SK-N-SH treated with all-trans-retinoic acid at 6 μM for 48 hours (cell line): ENCODE measurements at regions not wholly inside any gene's neighbourhood (a gene's known extent, or its start where the extent isn't known, plus 50 kb on each side); places are given as distances from the start of the nearest gene placed in this dataset.
"Not testable (repeated sequence)": the region's sequence is repeated elsewhere in the genome, so short reads cannot be mapped to it uniquely, and the experiment has no call there.

Source experiments
- ARNTL ChIP-seq: fragments of 450-650 bp; formaldehyde crosslinking; IDR thresholded peaks from 2 replicates; pipeline ENCODE4 v1.5.0; 2020; ENCODE audit warnings: low read depth, mild to moderate bottlenecking, moderate library complexity, borderline replicate concordance
- BACH2 ChIP-seq: fragments of 250-450 bp; sonication (Bioruptor Pico); IDR thresholded peaks from 2 replicates; pipeline ENCODE4 v1.9.0; 2021; ENCODE audit warnings: mild to moderate bottlenecking, borderline replicate concordance
- CREB5 ChIP-seq: fragments of 250-450 bp; sonication (Bioruptor Pico); IDR thresholded peaks from 2 replicates; pipeline ENCODE4 v1.5.1; 2020; ENCODE audit warnings: low read depth, mild to moderate bottlenecking, moderate library complexity
- CSDC2 ChIP-seq: fragments of 250-450 bp; sonication (Bioruptor Pico); IDR thresholded peaks from 2 replicates; pipeline ENCODE4 v1.5.0; 2020; ENCODE audit warnings: mild to moderate bottlenecking, moderate library complexity
- ESRRG ChIP-seq: fragments of 250-450 bp; sonication (Bioruptor Pico); IDR thresholded peaks from 2 replicates; pipeline ENCODE4 v1.6.1; 2021; ENCODE audit warnings: mild to moderate bottlenecking
- GLIS3 ChIP-seq: fragments of 250-450 bp; sonication (Bioruptor Pico); IDR thresholded peaks from 2 replicates; pipeline ENCODE4 v1.5.0; 2020; ENCODE audit warnings: mild to moderate bottlenecking, moderate library complexity
- OSR1 ChIP-seq: fragments of 250-450 bp; sonication (Bioruptor Pico); IDR thresholded peaks from 2 replicates; pipeline ENCODE4 v1.8.0; 2022; ENCODE audit warnings: moderate library complexity, mild to moderate bottlenecking, inconsistent platforms
- PATZ1 ChIP-seq: fragments of 250-450 bp; sonication (Bioruptor Pico); IDR thresholded peaks from 2 replicates; pipeline ENCODE4 v1.8.0; 2020; ENCODE audit warnings: mild to moderate bottlenecking, moderate library complexity, borderline replicate concordance
- POU6F1 ChIP-seq: fragments of 250-450 bp; sonication (Bioruptor Pico); IDR thresholded peaks from 2 replicates; pipeline ENCODE4 v1.8.0; 2021; ENCODE audit warnings: low read depth, mild to moderate bottlenecking, moderate library complexity, borderline replicate concordance
- RARB ChIP-seq: fragments of 250-450 bp; sonication (Bioruptor Pico); IDR thresholded peaks from 2 replicates; pipeline ENCODE4 v1.8.0; 2021; ENCODE audit warnings: mild to moderate bottlenecking, moderate library complexity
- TSHZ2 ChIP-seq: fragments of 250-450 bp; sonication (Bioruptor Pico); IDR thresholded peaks from 2 replicates; pipeline ENCODE4 v1.5.0; 2020; ENCODE audit warnings: mild to moderate bottlenecking, moderate library complexity
- ZNF70 ChIP-seq: fragments of 450-650 bp; formaldehyde crosslinking; IDR thresholded peaks from 2 replicates; pipeline ENCODE4 v1.5.0; 2020; ENCODE audit warnings: mild to moderate bottlenecking, moderate library complexity

- TF ChIP-seq ZNF70 (CRISPR knock-in tag); CSDC2 (CRISPR knock-in tag); ESRRG (CRISPR knock-in tag); PATZ1; BACH2 (CRISPR knock-in tag); CREB5; OSR1 (CRISPR knock-in tag); TSHZ2 (CRISPR knock-in tag); RARB; ARNTL (CRISPR knock-in tag); GLIS3 (CRISPR knock-in tag); POU6F1: not testable (repeated sequence)
These were observed 830.8 kb upstream of the TMEFF2 start for GRCh38 chr2:193025556-193025955.
